ENCODE measurements at regions not wholly inside any gene's neighbourhood (a gene's known extent, or its start where the extent isn't known, plus 50 kb on each side); places are given as distances from the start of the nearest gene placed in this dataset.
"Not testable (repeated sequence)": the region's sequence is repeated elsewhere in the genome, so short reads cannot be mapped to it uniquely, and the experiment has no call there.

GRCh38 chr3:153856932-153857331 lies 264.3 kb upstream of the ARHGEF26 start:
- no peak for DNase-seq

- DNase-seq: no peak
These were observed 256.4 kb upstream of the ARHGEF26 start for GRCh38 chr3:153864793-153865192.

GRCh38 chr3:153866901-153867300 lies 254.3 kb upstream of the ARHGEF26 start:
- no peak for DNase-seq

GRCh38 chr3:153874348-153874747 lies 246.8 kb upstream of the ARHGEF26 start:
- DNase-seq: not testable (repeated sequence)

GRCh38 chr3:153880493-153880892 lies 240.7 kb upstream of the ARHGEF26 start:
- no peak for DNase-seq

GRCh38 chr3:153881201-153881600 lies 240.0 kb upstream of the ARHGEF26 start:
- DNase-seq: no peak

- no peak for DNase-seq
These were observed 235.8 kb upstream of the ARHGEF26 start for GRCh38 chr3:153885359-153885758.

GRCh38 chr3:153889905-153890334 lies 231.3 kb upstream of the ARHGEF26 start:
- no peak for DNase-seq

GRCh38 chr3:153892126-153892525 lies 229.1 kb upstream of the ARHGEF26 start:
- DNase-seq: no peak

GRCh38 chr3:153894857-153895256 lies 226.3 kb upstream of the ARHGEF26 start:
- no peak for DNase-seq

- DNase-seq: no peak
These were observed 225.0 kb upstream of the ARHGEF26 start for GRCh38 chr3:153896197-153896596.

GRCh38 chr3:153897025-153897723 lies 224.0 kb upstream of the ARHGEF26 start:
- DNase-seq: no peak

GRCh38 chr3:153897842-153898241 lies 223.3 kb upstream of the ARHGEF26 start:
- no peak for DNase-seq

- no peak for DNase-seq
These were observed 220.0 kb upstream of the ARHGEF26 start for GRCh38 chr3:153901152-153901551.

GRCh38 chr3:153901991-153902390 lies 219.2 kb upstream of the ARHGEF26 start:
- DNase-seq: no peak

- no peak for DNase-seq
These were observed 217.8 kb upstream of the ARHGEF26 start for GRCh38 chr3:153903430-153903829.

GRCh38 chr3:153906366-153906765 lies 214.8 kb upstream of the ARHGEF26 start:
- no peak for DNase-seq

- no peak for DNase-seq
These were observed 210.8 kb upstream of the ARHGEF26 start for GRCh38 chr3:153910387-153910786.

- no peak for DNase-seq
These were observed 210.1 kb upstream of the ARHGEF26 start for GRCh38 chr3:153911116-153911515.

- no peak for DNase-seq
These were observed 201.4 kb upstream of the ARHGEF26 start for GRCh38 chr3:153919773-153920172.

GRCh38 chr3:153921826-153922225 lies 199.4 kb upstream of the ARHGEF26 start:
- no peak for DNase-seq

- no peak for DNase-seq
These were observed 195.2 kb upstream of the ARHGEF26 start for GRCh38 chr3:153925841-153926514.

- DNase-seq: no peak
These were observed 194.1 kb upstream of the ARHGEF26 start for GRCh38 chr3:153927107-153927506.

- DNase-seq: no peak
These were observed 192.3 kb upstream of the ARHGEF26 start for GRCh38 chr3:153928851-153929250.

GRCh38 chr3:153933481-153933880 lies 187.7 kb upstream of the ARHGEF26 start:
- not testable (repeated sequence) for DNase-seq

Data from activated CD4-positive, alpha-beta T cell treated with anti-CD3 and anti-CD28 coated beads for 48 hours (primary cell).